Spinal cord (tissue), 9 donors: ENCODE measurements at regions not wholly inside any gene's neighbourhood (a gene's known extent, or its start where the extent isn't known, plus 50 kb on each side); places are given as distances from the start of the nearest gene placed in this dataset.
A peak's percentile ranks its signal among the peaks of the same experiment; 100 is the strongest.

Source experiments
- DNase-seq, 6 donors: peaks; one replicate each; pipeline versions ENCODE4 v3.0.0 to v3.0.0-alpha.2; 2013 to 2015; ENCODE audit warnings: low spot score in 6 of 6, low read depth in 4 of 6
- H3K27ac ChIP-seq: one replicate; pipeline ENCODE4 v1.5.1; 2013; ENCODE audit warnings: low read depth, low read length, control low read depth
- H3K27me3 ChIP-seq: one replicate; pipeline ENCODE4 v1.6.1; 2013; ENCODE audit warnings: low read length; ENCODE audit not compliant: control insufficient read depth, insufficient read depth
- H3K36me3 ChIP-seq: one replicate; pipeline ENCODE4 v1.6.1; 2013; ENCODE audit warnings: low read length; ENCODE audit not compliant: control insufficient read depth, insufficient read depth
- H3K4me1 ChIP-seq: one replicate; pipeline ENCODE4 v1.6.1; 2013; ENCODE audit warnings: low read length; ENCODE audit not compliant: control insufficient read depth, insufficient read depth
- H3K4me3 ChIP-seq: one replicate; pipeline ENCODE4 v1.5.1; 2013; ENCODE audit warnings: low read depth, low read length, control low read depth
- H3K9me3 ChIP-seq: one replicate; pipeline ENCODE4 v1.6.1; 2013; ENCODE audit warnings: low read length; ENCODE audit not compliant: control insufficient read depth, insufficient read depth
- WGBS: methylation state at CpG from one replicate; pipeline ENCODE4 v1.1.5; 2013; ENCODE audit warnings: missing lambda C conversion rate; ENCODE audit not compliant: insufficient coverage; 5-methylcytosine and 5-hydroxymethylcytosine counted together
- donor health status: healthy.

DNA sequence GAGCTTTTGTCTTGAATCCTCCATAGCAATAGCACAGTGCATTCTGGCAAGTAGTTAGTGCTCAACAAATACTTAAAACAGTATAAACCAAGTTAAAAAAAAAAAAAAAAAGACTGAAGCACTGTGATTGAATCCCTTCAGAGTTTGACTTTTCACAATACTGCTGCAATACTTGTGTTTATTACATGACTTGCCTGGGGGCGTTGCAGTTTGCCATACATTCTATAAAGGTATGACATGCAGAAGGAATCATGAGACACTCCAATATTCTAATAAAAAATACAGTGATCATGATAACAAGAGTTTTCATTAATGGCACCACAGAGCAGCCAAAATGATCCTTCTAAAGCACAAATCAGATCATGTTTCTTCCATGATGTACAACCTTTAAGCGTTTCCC lies 205.0 kb upstream of the CDKN3 start:
- Histone ChIP-seq H3K4me1 (no peaks in the 10 kb centered on the region), H3K36me3 (no peaks in the 10 kb centered on the region), H3K4me3 (no peak overlapping the region), H3K9me3 (no peaks in the 10 kb centered on the region), H3K27ac (no peak overlapping the region), H3K27me3 (no peaks in the 10 kb centered on the region)
- WGBS: 100% methylated on average over 1 of the region's 2 CpGs
- DNase-seq: no peak

DNA sequence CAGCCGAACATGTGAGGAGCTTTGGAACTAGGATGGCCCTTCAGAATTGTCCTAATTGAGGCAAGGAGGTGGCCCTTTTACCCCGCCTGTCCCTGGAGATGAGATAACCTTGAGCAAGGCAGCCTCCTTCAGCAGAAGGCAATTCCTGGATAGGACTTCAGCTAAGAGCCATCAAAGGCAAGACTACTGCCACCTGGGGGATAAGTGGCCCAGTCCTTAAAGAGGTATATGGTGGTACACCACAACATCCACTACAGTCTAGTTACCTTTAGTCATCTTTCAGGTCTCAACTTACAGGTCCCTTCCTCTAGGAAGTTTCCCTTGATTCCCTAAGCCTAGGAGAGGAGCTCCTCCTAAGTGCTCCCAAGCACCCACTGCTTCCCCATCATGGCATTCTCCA lies 204.2 kb upstream of the CDKN3 start:
- H3K9me3 ChIP-seq: no peaks in the 10 kb centered on the region
- H3K36me3 ChIP-seq: no peaks in the 10 kb centered on the region
- H3K27ac ChIP-seq: no peak overlapping the region
- no peaks in the 10 kb centered on the region for H3K4me1 ChIP-seq
- no peaks in the 10 kb centered on the region for H3K27me3 ChIP-seq
- no peak overlapping the region for H3K4me3 ChIP-seq
- WGBS: 86% methylated on average over 2 of the region's 2 CpGs
- DNase-seq: no peak

DNA sequence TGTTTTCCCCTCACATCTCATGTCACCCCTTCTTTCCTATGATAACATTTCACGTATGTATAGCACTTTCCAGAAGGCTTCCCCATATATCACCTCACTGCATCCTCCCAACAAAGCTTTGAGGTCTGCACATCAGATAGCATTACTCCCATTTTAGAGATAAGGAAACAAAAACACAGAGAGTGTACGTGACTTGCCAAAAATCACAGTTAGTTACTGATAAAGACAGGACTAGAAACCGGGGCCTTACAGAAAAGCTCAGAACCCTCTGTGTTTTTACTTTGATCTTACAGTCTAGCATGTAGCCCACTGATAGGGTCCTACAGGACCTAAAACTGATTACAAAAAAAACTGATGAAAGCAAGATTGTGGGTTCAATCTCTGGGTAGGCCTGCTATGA lies 202.9 kb upstream of the CDKN3 start:
- Histone ChIP-seq H3K4me1 (no peaks in the 10 kb centered on the region), H3K4me3 (no peak overlapping the region), H3K27ac (no peak overlapping the region), H3K9me3 (no peaks in the 10 kb centered on the region), H3K36me3 (no peaks in the 10 kb centered on the region), H3K27me3 (no peaks in the 10 kb centered on the region)
- 100% methylated on average over 3 of the region's 3 CpGs for WGBS
- no peak for DNase-seq

DNA sequence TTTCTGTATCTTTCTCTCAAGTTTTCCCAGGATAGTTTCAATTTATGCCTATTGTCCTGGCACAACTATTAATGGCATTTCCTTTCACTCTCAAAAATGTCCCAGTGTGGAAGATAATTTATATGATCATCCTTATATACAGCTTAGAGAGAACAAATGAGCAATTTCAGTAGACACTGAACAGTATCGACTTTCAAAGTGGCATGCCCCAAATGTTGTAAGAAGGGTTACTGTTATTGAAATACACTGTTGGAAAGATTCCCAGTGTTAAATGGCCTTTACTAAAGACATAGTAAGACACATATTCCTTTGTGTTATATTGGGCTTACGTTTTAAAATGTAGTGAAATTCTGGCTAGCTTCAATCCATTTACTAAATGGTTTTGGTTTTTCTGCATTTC lies 202.3 kb upstream of the CDKN3 start:
- H3K9me3 ChIP-seq: no peaks in the 10 kb centered on the region
- no peaks in the 10 kb centered on the region for H3K36me3 ChIP-seq
- H3K27me3 ChIP-seq: no peaks in the 10 kb centered on the region
- H3K4me3 ChIP-seq: no peak overlapping the region
- WGBS: no CpG with 5 or more reads among the region's 2 CpGs
- H3K4me1 ChIP-seq: no peaks in the 10 kb centered on the region
- no peak overlapping the region for H3K27ac ChIP-seq
- DNase-seq: peak in 1 of 6 donors; percentile 19

DNA sequence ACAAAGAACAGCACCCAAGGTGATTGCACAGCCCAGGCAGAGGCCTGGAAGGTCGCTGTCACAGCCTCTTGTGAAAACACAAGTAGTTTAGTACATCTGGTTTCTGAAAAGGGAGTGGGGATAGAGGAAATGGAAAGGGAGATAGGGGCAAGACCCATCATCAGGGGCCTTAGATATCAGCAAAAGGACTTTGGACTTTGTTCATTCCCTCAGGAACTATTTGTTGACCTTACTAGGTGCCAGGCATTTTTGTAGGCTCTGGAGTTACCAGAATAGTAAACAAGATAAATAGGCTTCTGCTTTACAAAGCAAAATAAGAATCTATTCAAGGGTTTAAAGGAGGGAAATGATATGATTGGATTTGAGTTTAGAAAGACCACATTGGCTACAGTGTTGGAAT lies 199.4 kb upstream of the CDKN3 start:
- no peaks in the 10 kb centered on the region for H3K27me3 ChIP-seq
- 77% methylated on average over 1 of the region's 1 CpG for WGBS

DNA sequence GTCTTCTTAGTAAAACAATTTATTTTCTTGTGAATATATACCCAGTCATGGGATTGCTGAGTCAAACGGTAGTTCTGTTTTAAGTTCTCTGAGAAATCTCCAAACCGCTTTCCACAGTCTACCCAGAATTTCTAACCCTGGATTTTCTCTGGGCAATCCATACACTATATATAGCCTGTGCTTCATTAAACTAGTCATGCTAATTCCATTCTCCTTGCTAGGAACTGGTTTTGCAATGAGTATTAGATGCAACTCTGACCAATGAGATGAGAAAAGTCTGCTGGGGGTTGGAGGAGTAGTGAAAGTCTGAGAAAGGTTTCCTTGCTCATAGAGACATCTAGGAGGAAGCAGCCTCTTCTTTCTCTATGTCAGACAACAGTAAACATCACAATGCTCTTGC lies 196.1 kb upstream of the CDKN3 start:
- H3K4me1 ChIP-seq: no peaks in the 10 kb centered on the region
- H3K27ac ChIP-seq: no peak overlapping the region
- H3K4me3 ChIP-seq: no peak overlapping the region
- H3K9me3 ChIP-seq: no peaks in the 10 kb centered on the region
- no CpG with 5 or more reads among the region's 2 CpGs for WGBS
- no peaks in the 10 kb centered on the region for H3K27me3 ChIP-seq
- H3K36me3 ChIP-seq: no peaks in the 10 kb centered on the region
- DNase-seq: no peak

More for the DNA sequence above, 199.4 kb upstream of the CDKN3 start:
- Histone ChIP-seq H3K36me3 (no peaks in the 10 kb centered on the region), H3K9me3 (no peaks in the 10 kb centered on the region), H3K4me3 (no peak overlapping the region), H3K27ac (no peak overlapping the region), H3K4me1 (no peaks in the 10 kb centered on the region)
- DNase-seq: no peak

DNA sequence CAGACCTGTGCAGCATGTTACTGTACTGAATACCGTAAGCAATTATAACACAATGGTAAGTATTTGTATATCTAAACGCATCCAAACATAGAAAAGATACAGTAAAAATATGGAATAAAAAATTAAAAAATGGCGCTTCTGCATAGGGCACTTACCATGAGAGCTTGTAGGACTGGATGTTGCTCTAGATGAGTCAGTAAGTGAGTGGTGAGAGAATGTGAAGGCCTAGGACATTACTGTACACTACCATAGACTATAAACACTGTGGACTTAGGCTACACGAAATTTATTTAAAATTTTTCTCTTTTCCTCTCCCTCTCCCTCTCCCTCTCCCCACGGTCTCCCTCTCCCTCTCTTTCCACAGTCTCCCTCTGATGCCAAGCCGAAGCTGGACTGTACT lies 194.5 kb upstream of the CDKN3 start:
- DNase-seq: no peak
- WGBS: no CpG with 5 or more reads among the region's 6 CpGs

DNA sequence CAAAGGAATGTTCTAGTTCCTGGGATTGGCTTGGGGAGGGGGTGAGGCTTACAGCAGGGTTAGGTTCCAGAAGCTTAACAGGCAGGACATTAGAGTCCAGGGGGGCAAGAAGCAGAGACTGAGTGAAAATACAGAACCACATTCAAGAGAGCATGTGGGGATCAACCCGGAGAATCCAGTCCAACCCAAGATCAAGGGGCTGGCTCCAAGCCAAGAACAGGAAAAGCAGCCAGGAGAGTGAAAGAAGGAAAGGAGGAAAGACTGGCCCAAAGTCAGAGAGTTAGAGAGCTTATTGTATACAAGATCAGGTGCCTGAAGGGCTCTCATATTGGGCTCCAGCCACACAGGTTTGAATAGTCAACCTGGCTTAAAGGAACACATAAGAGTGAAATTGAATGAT lies 190.3 kb upstream of the CDKN3 start:
- DNase-seq: no peak
- Histone ChIP-seq H3K36me3 (no peaks in the 10 kb centered on the region), H3K27me3 (no peaks in the 10 kb centered on the region), H3K27ac (no peak overlapping the region), H3K9me3 (no peaks in the 10 kb centered on the region), H3K4me1 (no peaks in the 10 kb centered on the region), H3K4me3 (no peak overlapping the region)
- WGBS: 20% methylated on average over 1 of the region's 1 CpG

More for the DNA sequence above, 194.5 kb upstream of the CDKN3 start:
- no peaks in the 10 kb centered on the region for H3K4me1 ChIP-seq
- H3K36me3 ChIP-seq: no peaks in the 10 kb centered on the region
- H3K9me3 ChIP-seq: no peaks in the 10 kb centered on the region
- no peak overlapping the region for H3K27ac ChIP-seq
- H3K4me3 ChIP-seq: no peak overlapping the region
- no peaks in the 10 kb centered on the region for H3K27me3 ChIP-seq

DNA sequence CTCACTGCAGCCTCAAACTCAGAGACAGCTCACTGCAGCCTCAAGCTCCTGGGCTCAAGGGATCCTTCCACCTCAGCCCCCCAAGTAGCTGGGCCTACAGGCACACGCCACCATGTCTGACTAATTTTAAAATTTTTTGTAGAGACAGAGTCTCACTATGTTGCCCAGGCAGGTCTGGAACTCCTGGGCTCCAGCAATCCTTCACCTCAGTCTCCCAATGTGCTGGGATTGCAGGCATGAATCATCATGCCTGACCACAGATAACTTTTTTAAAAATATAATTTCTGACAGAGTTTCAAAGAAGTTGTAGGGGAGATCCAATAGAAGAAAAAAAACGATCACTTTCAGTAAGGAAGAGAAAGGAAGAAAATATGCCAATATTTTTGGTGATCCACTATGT lies 189.7 kb upstream of the CDKN3 start:
- WGBS: no CpG with 5 or more reads among the region's 2 CpGs
- Histone ChIP-seq H3K27me3 (no peaks in the 10 kb centered on the region), H3K27ac (no peak overlapping the region), H3K4me3 (no peak overlapping the region), H3K9me3 (no peaks in the 10 kb centered on the region), H3K4me1 (no peaks in the 10 kb centered on the region), H3K36me3 (no peaks in the 10 kb centered on the region)
- no peak for DNase-seq

DNA sequence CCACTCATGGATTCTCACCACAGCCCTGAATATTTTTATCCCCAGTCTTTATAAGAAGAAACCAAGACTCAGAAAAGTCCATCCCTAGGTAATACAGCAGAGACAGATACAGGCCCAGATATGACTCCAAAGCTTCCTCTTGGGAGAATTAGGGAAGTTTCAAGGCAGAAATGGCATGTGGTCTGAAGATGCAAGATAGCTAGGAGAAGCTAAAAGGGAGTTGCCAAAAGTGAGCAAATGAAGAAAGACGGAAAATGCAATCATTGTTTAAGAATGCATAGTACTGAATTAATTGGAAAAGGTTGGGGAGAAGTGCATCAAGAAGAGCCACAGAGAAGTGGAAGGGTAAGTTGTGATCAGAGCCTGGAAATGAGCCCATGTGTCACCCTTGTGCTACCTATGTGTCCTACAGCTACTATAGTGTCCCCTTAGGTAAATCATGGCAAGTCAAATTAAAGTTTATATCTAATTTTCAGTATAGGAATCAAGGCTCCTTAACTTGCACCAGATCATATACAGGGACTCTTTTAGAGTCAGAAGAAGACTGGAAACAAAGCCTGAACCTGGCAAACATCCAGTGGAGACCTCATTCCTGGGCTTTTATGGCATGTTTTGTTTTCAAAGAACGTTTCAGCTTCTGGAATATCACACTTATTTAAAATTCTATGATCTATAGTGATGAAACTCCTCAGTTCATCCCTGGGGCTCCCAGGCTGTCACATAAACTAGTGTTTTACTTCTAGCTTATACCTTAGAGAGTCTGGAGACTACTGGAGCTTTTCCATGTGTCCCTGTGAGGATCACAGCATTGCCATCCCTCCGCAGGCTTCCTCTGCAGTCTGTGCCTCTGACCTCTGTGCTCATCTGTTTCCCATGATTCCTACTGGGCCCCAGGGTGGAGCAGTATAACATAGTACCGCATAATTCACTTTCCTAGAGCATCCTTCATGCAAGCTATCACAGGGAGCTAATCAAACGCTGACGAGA lies 189.0 kb upstream of the CDKN3 start:
- peak in 1 of 6 donors; percentile 11 for DNase-seq
- no peaks in the 10 kb centered on the region for H3K4me1 ChIP-seq
- H3K27me3 ChIP-seq: no peaks in the 10 kb centered on the region
- no peak overlapping the region for H3K4me3 ChIP-seq
- no peaks in the 10 kb centered on the region for H3K9me3 ChIP-seq
- 72% methylated on average over 2 of the region's 6 CpGs for WGBS
- H3K36me3 ChIP-seq: no peaks in the 10 kb centered on the region
- no peak overlapping the region for H3K27ac ChIP-seq
